ENCODE measurements at regions not wholly inside any gene's neighbourhood (a gene's known extent, or its start where the extent isn't known, plus 50 kb on each side); places are given as distances from the start of the nearest gene placed in this dataset.

- Histone ChIP-seq H3K9me1 (ENCODE audit: insufficient read depth, low read length) (no peaks in the 10 kb centered on the region), H2AFZ (replicated peaks; ENCODE audit: low read length, poor library complexity) (no peak overlapping the region), H2BK120ac (ENCODE audit: low read depth, low read length) (no peak overlapping the region), H2BK5ac (ENCODE audit: low read depth, low read length, poor library complexity, severe bottlenecking) (no peak overlapping the region), H3K4me1 (ENCODE audit: control insufficient read depth, insufficient read depth, low read length) (no peaks in the 10 kb centered on the region), H2AK5ac (ENCODE audit: low read depth, low read length) (no peak overlapping the region), H4K91ac (ENCODE audit: insufficient read depth, low read depth, low read length) (no peak overlapping the region), H3K27me3 (ENCODE audit: control insufficient read depth, insufficient read depth, low read length) (no peaks in the 10 kb centered on the region), H2BK15ac (ENCODE audit: low read depth, low read length) (no peak overlapping the region), H3K56ac (ENCODE audit: extremely low read depth, insufficient read depth, low read length) (no peak overlapping the region), H2AK9ac (replicated peaks; ENCODE audit: low read depth, low read length, poor library complexity) (no peak overlapping the region), H3K9ac (ENCODE audit: low read depth, low read length) (no peak overlapping the region), H2BK20ac (ENCODE audit: low read depth, low read length) (no peak overlapping the region), H3K23ac (ENCODE audit: low read depth, low read length) (no peak overlapping the region), H3K27ac (ENCODE audit: insufficient read depth, low read length) (no peak overlapping the region), H3K4me2 (ENCODE audit: low read depth, low read length) (no peak overlapping the region), H3K9me3 (ENCODE audit: control insufficient read depth, insufficient read depth, low read length) (no peaks in the 10 kb centered on the region), H3K36me3 (ENCODE audit: control insufficient read depth, insufficient read depth, low read length) (no peaks in the 10 kb centered on the region), H3K14ac (replicated peaks; ENCODE audit: low read depth, low read length) (no peak overlapping the region), H3K79me1 (ENCODE audit: low read depth in 1 of 2, low read length in 2 of 2) (no peaks in the 10 kb centered on the region), H4K8ac (ENCODE audit: low read depth in 2 of 2, low read length in 2 of 2) (no peak overlapping the region), H4K5ac (ENCODE audit: low read depth, low read length) (no peak overlapping the region), H4K20me1 (ENCODE audit: insufficient read depth, low read length) (no peaks in the 10 kb centered on the region), H3K4ac (ENCODE audit: low read depth, low read length) (no peak overlapping the region), H3K18ac (ENCODE audit: low read depth, low read length) (no peak overlapping the region), H3K4me3 (ENCODE audit: insufficient read depth, low read depth, low read length) (no peak overlapping the region)
- DNase-seq: no peak
- no peak for TF ChIP-seq MAZ (IDR thresholded peaks at IDR 0.05; ENCODE audit: borderline replicate concordance, low read depth, low read length)
- TF ChIP-seq USF2 (IDR thresholded peaks at IDR 0.05; ENCODE audit: low read depth, low read length): no peak
- no peak for TF ChIP-seq RFX5 (IDR thresholded peaks at IDR 0.05; ENCODE audit: low read depth, low read length)
- no peak for TF ChIP-seq POLR2A (IDR thresholded peaks at IDR 0.05; ENCODE audit: low read depth, low read length)
- no peak for TF ChIP-seq MAFK (IDR thresholded peaks at IDR 0.05; ENCODE audit: low read depth, low read length)
- TF ChIP-seq CEBPB (IDR thresholded peaks at IDR 0.05; ENCODE audit: low read depth, low read length): no peak
- TF ChIP-seq RAD21 (IDR thresholded peaks at IDR 0.05; ENCODE audit: low read length): no peak
- no peak for TF ChIP-seq NFE2L2 (IDR thresholded peaks at IDR 0.05; ENCODE audit: low read depth, low read length)
- no peak for TF ChIP-seq RCOR1 (IDR thresholded peaks at IDR 0.05; ENCODE audit: insufficient replicate concordance, low read length)
- no peak for TF ChIP-seq CTCF (conservative IDR thresholded peaks at IDR 0.05; ENCODE audit: low read depth, low read length)
- TF ChIP-seq SMC3 (IDR thresholded peaks at IDR 0.05; ENCODE audit: low read depth, low read length): no peak
- TF ChIP-seq MXI1 (IDR thresholded peaks at IDR 0.05; ENCODE audit: borderline replicate concordance, low read depth, low read length): no peak
- no peak for TF ChIP-seq CHD1 (IDR thresholded peaks at IDR 0.05; ENCODE audit: low read depth, low read length)
- no peak for TF ChIP-seq ELK1 (IDR thresholded peaks at IDR 0.05; ENCODE audit: borderline replicate concordance, low read depth, low read length)
- in situ Hi-C loops (cut with MboI; ENCODE audit: low sequenced_read_pairs) (no loop called here), dilution Hi-C loops (cut with HindIII; ENCODE audit: low sequenced_read_pairs, unreplicated experiment) (no loop called here), intact Hi-C loops (cut with micrococcal nuclease) (no loop called here)
- POLR2A ChIA-PET (ENCODE audit: unreplicated experiment): no interaction called here
- no peak for ATAC-seq (ENCODE audit: low read depth)
- BruUV-seq (replicated peaks): no TSS peak
- CTCF ChIA-PET: interaction anchor here (0.6 kb wide), 1 partner anchor 27 kb away, joined by 3 read pairs; no protein-coding TSS in a partner anchor
- WGBS, 2 experiments (ENCODE audit: extremely low coverage in 2 of 2, insufficient read length in 1 of 2): 68% methylated on average over 5 of the region's 6 CpGs; no CpG with 5 or more reads in 1 of the 2 experiments
Observed at GRCh38 chr6:40022867-40023266, 88.6 kb upstream of the MOCS1 start.

Data from IMR-90 (cell line).